ENCODE measurements at regions not wholly inside any gene's neighbourhood (a gene's known extent, or its start where the extent isn't known, plus 50 kb on each side); places are given as distances from the start of the nearest gene placed in this dataset.

DNA sequence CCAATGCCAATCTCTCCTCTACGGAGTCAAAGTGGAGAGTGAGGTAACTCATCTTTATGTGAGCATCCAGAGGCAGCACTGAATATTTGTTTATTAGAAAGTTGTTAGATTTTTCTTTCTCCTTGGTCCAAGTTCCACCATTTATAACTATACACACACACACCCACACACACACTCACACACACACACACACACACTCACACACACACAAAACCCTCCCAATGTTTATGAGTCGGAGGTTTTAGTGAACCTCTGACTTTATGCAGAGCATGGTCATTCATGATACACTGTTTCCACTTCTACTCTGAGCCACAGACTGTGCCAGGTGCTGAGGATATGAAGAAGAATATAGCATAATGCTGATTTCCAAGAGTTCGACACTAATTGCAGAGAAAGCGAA is 132.9 kb upstream of the CCDC68 start:
- Histone ChIP-seq H3K36me3 (no peaks in the 10 kb centered on the region), H3K4me3 (no peak overlapping the region), H3K9me3 (no peaks in the 10 kb centered on the region), H3K27ac (no peak overlapping the region), H3K27me3 (no peaks in the 10 kb centered on the region), H3K4me1 (no peaks in the 10 kb centered on the region)
- DNase-seq: no peak
- TF ChIP-seq, protein P1, sequence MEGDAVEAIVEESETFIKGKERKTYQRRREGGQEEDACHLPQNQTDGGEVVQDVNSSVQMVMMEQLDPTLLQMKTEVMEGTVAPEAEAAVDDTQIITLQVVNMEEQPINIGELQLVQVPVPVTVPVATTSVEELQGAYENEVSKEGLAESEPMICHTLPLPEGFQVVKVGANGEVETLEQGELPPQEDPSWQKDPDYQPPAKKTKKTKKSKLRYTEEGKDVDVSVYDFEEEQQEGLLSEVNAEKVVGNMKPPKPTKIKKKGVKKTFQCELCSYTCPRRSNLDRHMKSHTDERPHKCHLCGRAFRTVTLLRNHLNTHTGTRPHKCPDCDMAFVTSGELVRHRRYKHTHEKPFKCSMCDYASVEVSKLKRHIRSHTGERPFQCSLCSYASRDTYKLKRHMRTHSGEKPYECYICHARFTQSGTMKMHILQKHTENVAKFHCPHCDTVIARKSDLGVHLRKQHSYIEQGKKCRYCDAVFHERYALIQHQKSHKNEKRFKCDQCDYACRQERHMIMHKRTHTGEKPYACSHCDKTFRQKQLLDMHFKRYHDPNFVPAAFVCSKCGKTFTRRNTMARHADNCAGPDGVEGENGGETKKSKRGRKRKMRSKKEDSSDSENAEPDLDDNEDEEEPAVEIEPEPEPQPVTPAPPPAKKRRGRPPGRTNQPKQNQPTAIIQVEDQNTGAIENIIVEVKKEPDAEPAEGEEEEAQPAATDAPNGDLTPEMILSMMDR (IDR thresholded peaks at IDR 0.05): no peak
- TF ChIP-seq POLR2A (IDR thresholded peaks at IDR 0.05): no peak
- intact Hi-C loops (cut with DNase I; ENCODE audit: low total_unique reads): no loop called here

DNA sequence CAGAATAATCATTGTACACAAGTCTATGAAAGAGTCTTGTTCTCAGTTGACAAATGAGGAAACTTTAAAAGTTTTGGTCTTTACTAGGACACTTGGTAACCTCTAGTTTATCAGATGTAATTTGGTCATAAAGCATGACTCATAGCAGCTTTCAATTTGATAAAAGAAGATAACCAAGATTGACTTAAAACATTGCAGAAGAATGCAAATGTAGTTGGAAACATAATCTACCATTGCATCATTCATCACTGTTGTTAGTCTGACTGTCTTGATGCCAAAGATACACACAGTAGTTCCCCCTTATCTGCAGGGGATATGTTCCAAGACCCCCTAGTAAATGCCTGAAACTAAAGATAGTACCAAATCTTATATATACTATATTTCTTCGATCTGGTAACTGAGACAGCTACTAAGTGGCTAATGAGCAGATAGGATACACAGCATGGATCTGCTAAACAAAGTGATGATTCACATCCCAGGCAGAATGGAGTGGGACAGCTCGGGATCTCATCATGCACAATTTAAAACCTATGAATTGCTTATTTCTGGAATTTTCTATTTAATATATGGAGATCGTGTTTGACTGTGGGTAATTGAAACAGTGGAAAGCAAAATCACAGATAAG is 131.4 kb upstream of the CCDC68 start:
- no peak for DNase-seq

DNA sequence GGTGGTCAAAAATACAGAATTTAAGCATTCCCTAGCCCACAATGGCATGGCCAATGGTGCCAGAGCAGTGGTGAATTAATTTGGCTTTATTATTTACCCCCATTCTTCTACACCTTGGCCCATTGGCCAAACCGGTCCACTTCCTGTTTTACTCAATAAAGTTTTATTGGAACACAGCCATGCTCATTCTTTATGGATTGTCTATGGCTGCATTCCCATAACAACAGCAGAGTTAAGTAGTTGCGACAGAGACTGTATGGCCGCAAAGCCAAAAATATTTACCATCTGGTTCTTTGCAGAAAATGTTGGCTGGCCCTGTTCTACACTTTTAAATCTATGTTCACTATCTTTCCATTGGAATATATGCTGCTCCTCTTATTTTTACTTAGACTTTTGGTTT is 130.3 kb upstream of the CCDC68 start:
- intact Hi-C loops (cut with DNase I; ENCODE audit: low total_unique reads): no loop called here
- no peaks in the 10 kb centered on the region for H3K9me3 ChIP-seq
- no peak for TF ChIP-seq POLR2A (IDR thresholded peaks at IDR 0.05)
- TF ChIP-seq, protein P1 (IDR thresholded peaks at IDR 0.05): no peak
- no peaks in the 10 kb centered on the region for H3K36me3 ChIP-seq
- no peaks in the 10 kb centered on the region for H3K27me3 ChIP-seq
- no peak overlapping the region for H3K4me3 ChIP-seq
- no peaks in the 10 kb centered on the region for H3K4me1 ChIP-seq
- H3K27ac ChIP-seq: no peak overlapping the region
- no peak for DNase-seq

More for the DNA sequence above, 131.4 kb upstream of the CCDC68 start:
- intact Hi-C loops (cut with DNase I; ENCODE audit: low total_unique reads): no loop called here
- no peaks in the 10 kb centered on the region for H3K36me3 ChIP-seq
- H3K4me3 ChIP-seq: no peak overlapping the region
- no peaks in the 10 kb centered on the region for H3K27me3 ChIP-seq
- H3K9me3 ChIP-seq: no peaks in the 10 kb centered on the region
- no peak overlapping the region for H3K27ac ChIP-seq
- TF ChIP-seq POLR2A (IDR thresholded peaks at IDR 0.05): no peak
- TF ChIP-seq, protein P1 (IDR thresholded peaks at IDR 0.05): no peak
- no peaks in the 10 kb centered on the region for H3K4me1 ChIP-seq

- no peak overlapping the region for H3K27ac ChIP-seq
- intact Hi-C loops (cut with DNase I; ENCODE audit: low total_unique reads): no loop called here
- no peaks in the 10 kb centered on the region for H3K36me3 ChIP-seq
Observed at GRCh38 chr18:55088561-55088960, 129.3 kb upstream of the CCDC68 start.

DNA sequence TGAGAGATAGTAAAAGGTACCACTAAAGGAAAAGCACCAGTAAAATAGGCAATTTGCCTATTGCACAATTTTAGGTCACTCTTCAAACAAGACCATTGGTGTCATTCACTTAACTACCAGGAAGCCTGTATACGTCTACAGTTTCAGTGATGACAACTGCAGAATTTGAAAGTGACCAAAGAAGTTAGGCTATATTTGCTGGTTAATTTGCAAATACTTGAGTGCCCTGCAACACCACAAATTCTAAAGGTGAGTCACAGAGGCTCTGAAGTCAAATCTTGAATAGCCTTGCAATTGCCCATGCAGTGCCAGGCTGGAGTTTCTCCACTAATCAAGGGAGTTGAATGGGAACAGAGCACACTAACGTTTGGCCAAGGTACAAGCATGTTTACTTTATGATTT is 128.7 kb upstream of the CCDC68 start:
- H3K4me3 ChIP-seq: no peak overlapping the region
- no peaks in the 10 kb centered on the region for H3K36me3 ChIP-seq
- intact Hi-C loops (cut with DNase I; ENCODE audit: low total_unique reads): no loop called here
- no peaks in the 10 kb centered on the region for H3K27me3 ChIP-seq
- H3K27ac ChIP-seq: no peak overlapping the region
- DNase-seq: no peak
- no peaks in the 10 kb centered on the region for H3K4me1 ChIP-seq
- no peak for TF ChIP-seq POLR2A (IDR thresholded peaks at IDR 0.05)
- TF ChIP-seq, protein P1 (IDR thresholded peaks at IDR 0.05): no peak
- no peaks in the 10 kb centered on the region for H3K9me3 ChIP-seq

More at GRCh38 chr18:55088561-55088960, 129.3 kb upstream of the CCDC68 start:
- Histone ChIP-seq H3K27me3 (no peaks in the 10 kb centered on the region), H3K4me1 (no peaks in the 10 kb centered on the region), H3K9me3 (no peaks in the 10 kb centered on the region), H3K4me3 (no peak overlapping the region)
- TF ChIP-seq POLR2A (IDR thresholded peaks at IDR 0.05): no peak
- TF ChIP-seq, protein P1 (IDR thresholded peaks at IDR 0.05): no peak
- no peak for DNase-seq

All from uterus (tissue), 3 donors.